HL-60 (cell line): ENCODE measurements at regions not wholly inside any gene's neighbourhood (a gene's known extent, or its start where the extent isn't known, plus 50 kb on each side); places are given as distances from the start of the nearest gene placed in this dataset.

Source experiments
- DNase-seq, 2 experiments: peaks; one replicate each; pipeline ENCODE4 v3.0.0-alpha.2; 2010 to 2020; ENCODE audit warnings: low read depth in 1 of 2, low spot score in 1 of 2
- H3K27ac ChIP-seq: fragments of 250-450 bp; sonication (Bioruptor Pico); replicated peaks from 2 replicates; pipeline ENCODE4 v1.5.1; 2020; ENCODE audit warnings: mild to moderate bottlenecking, moderate library complexity
- H3K27me3 ChIP-seq: fragments of 250-450 bp; sonication (Bioruptor Pico); 2 replicates; pipeline ENCODE4 v1.5.1; 2021; ENCODE audit warnings: mild to moderate bottlenecking, moderate library complexity; ENCODE audit not compliant: insufficient read depth, poor library complexity, severe bottlenecking
- H3K4me3 ChIP-seq: replicated peaks from 2 replicates; pipeline ENCODE4 v1.5.1; 2011; ENCODE audit warnings: mild to moderate bottlenecking, control low read depth, low read length; ENCODE audit not compliant: insufficient read depth
- GABPA ChIP-seq: IDR thresholded peaks from 2 replicates; pipeline ENCODE4 v1.6.1; 2012; ENCODE audit warnings: low read depth
- POLR2AphosphoS5 ChIP-seq: IDR thresholded peaks from 2 replicates; pipeline ENCODE4 v1.6.1; 2012; ENCODE audit warnings: low read depth
- SPI1 ChIP-seq: IDR thresholded peaks from 2 replicates; pipeline ENCODE4 v1.6.1; 2012; ENCODE audit warnings: low read depth, mild to moderate bottlenecking, borderline replicate concordance
- TF ChIP-seq, protein P1 (sequence below): IDR thresholded peaks from 2 replicates; pipeline ENCODE4 v1.6.1; 2012; ENCODE audit warnings: low read depth; ENCODE audit not compliant: insufficient replicate concordance
- TF ChIP-seq, protein P2 (sequence below): IDR thresholded peaks from one replicate; pipeline ENCODE4 v1.5.1; 2011; ENCODE audit warnings: low read length, control low read depth, inconsistent platforms; ENCODE audit not compliant: insufficient read depth

DNA sequence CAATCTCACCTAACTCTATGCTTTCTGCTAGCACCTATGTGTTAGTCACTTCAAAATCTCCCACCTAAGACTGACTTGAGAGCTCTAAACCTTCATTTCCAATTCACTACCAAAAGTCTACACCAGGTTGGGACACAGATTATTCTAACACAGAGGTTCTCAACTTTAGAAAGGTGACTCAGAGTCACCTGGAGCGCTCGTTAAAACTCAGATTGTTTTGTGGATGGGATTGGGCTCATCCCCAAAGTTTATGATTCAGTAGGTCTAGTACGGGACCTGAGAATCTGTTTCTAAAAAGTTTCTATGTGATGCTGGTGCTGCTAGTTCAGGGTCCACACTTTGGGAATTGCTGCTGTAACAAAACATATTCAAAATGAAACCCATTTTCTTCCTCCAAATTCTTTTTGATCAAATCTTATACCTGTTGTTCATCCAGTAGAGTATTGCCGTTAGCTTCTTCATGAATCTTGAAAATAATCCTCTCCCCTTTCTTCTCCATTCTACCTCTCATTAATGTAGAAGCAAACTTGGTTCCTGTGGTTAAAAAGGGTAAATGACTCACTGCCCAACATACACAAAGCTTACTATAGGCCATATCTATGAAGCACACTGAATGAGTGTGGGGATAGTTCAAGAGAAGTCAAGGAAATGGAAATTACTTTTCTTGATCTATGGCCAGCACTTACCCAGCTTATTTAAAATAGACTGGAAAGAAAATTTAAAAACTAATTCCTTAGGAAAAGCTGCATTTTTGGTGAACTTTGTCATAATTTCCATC, 206.7 kb downstream of the KIF21A start:
- H3K27ac ChIP-seq, result no peak overlapping the region

GRCh38 chr12:39230086-39230485, 212.8 kb downstream of the KIF21A start:
- H3K4me3 ChIP-seq, result no peak overlapping the region
- TF ChIP-seq, protein P1, sequence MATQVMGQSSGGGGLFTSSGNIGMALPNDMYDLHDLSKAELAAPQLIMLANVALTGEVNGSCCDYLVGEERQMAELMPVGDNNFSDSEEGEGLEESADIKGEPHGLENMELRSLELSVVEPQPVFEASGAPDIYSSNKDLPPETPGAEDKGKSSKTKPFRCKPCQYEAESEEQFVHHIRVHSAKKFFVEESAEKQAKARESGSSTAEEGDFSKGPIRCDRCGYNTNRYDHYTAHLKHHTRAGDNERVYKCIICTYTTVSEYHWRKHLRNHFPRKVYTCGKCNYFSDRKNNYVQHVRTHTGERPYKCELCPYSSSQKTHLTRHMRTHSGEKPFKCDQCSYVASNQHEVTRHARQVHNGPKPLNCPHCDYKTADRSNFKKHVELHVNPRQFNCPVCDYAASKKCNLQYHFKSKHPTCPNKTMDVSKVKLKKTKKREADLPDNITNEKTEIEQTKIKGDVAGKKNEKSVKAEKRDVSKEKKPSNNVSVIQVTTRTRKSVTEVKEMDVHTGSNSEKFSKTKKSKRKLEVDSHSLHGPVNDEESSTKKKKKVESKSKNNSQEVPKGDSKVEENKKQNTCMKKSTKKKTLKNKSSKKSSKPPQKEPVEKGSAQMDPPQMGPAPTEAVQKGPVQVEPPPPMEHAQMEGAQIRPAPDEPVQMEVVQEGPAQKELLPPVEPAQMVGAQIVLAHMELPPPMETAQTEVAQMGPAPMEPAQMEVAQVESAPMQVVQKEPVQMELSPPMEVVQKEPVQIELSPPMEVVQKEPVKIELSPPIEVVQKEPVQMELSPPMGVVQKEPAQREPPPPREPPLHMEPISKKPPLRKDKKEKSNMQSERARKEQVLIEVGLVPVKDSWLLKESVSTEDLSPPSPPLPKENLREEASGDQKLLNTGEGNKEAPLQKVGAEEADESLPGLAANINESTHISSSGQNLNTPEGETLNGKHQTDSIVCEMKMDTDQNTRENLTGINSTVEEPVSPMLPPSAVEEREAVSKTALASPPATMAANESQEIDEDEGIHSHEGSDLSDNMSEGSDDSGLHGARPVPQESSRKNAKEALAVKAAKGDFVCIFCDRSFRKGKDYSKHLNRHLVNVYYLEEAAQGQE, result no peak
- TF ChIP-seq, protein P2, sequence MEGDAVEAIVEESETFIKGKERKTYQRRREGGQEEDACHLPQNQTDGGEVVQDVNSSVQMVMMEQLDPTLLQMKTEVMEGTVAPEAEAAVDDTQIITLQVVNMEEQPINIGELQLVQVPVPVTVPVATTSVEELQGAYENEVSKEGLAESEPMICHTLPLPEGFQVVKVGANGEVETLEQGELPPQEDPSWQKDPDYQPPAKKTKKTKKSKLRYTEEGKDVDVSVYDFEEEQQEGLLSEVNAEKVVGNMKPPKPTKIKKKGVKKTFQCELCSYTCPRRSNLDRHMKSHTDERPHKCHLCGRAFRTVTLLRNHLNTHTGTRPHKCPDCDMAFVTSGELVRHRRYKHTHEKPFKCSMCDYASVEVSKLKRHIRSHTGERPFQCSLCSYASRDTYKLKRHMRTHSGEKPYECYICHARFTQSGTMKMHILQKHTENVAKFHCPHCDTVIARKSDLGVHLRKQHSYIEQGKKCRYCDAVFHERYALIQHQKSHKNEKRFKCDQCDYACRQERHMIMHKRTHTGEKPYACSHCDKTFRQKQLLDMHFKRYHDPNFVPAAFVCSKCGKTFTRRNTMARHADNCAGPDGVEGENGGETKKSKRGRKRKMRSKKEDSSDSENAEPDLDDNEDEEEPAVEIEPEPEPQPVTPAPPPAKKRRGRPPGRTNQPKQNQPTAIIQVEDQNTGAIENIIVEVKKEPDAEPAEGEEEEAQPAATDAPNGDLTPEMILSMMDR, result no peak
- TF ChIP-seq SPI1, result no peak
- TF ChIP-seq POLR2AphosphoS5, result no peak
- no peak for TF ChIP-seq GABPA
- DNase-seq, result no peak
- no peaks in the 10 kb centered on the region for H3K27me3 ChIP-seq
- H3K27ac ChIP-seq, result no peak overlapping the region

More for the DNA sequence above, 206.7 kb downstream of the KIF21A start:
- DNase-seq, result no peak
- H3K4me3 ChIP-seq, result no peak overlapping the region
- TF ChIP-seq, protein P1, result no peak
- TF ChIP-seq POLR2AphosphoS5 (no peak), GABPA (no peak), SPI1 (no peak)
- TF ChIP-seq, protein P2, result no peak
- H3K27me3 ChIP-seq, result no peaks in the 10 kb centered on the region

GRCh38 chr12:39227218-39227617, 215.7 kb downstream of the KIF21A start:
- H3K27ac ChIP-seq, result no peak overlapping the region
- no peak for DNase-seq
- TF ChIP-seq, protein P2, result no peak
- no peak for TF ChIP-seq POLR2AphosphoS5
- TF ChIP-seq SPI1, result no peak
- no peak for TF ChIP-seq GABPA
- TF ChIP-seq, protein P1, result no peak

More at GRCh38 chr12:39227218-39227617, 215.7 kb downstream of the KIF21A start:
- H3K4me3 ChIP-seq, result no peak overlapping the region
- no peaks in the 10 kb centered on the region for H3K27me3 ChIP-seq
